IMR-90 (cell line): ENCODE measurements at regions not wholly inside any gene's neighbourhood (a gene's known extent, or its start where the extent isn't known, plus 50 kb on each side); places are given as distances from the start of the nearest gene placed in this dataset.
A peak's percentile ranks its signal among the peaks of the same experiment; 100 is the strongest.

Experiments used
- ATAC-seq: fragments of 200-7000 bp; cut with Tn5 transposase; 2 replicates; pipeline ENCODE4 v1.9.1; 2020; ENCODE audit warnings: low read depth, mild to moderate bottlenecking, moderate library complexity
- BruUV-seq: library from RNA; stranded (reverse); fragments of 400-500 nt; replicated peaks from 2 replicates; lab custom pipeline; 2021; lab: Mats Ljungman, UMichigan
- CTCF ChIA-PET: fragments of 300-600 bp; formaldehyde crosslinking; extraction: SDS; loops from one replicate; lab custom pipeline; 2021; ENCODE audit warnings: antibody characterized with exemption; lab: Yijun Ruan, JAX
- POLR2A ChIA-PET: fragments of 300-600 bp; sonication (Branson Sonifier 250); formaldehyde crosslinking; loops from one replicate; lab custom pipeline; 2022; ENCODE audit warnings: antibody characterized with exemption; ENCODE audit not compliant: unreplicated experiment; lab: Charles Lee
- DNase-seq: peaks from one replicate; pipeline ENCODE4 v3.0.0; 2013
- H2AFZ ChIP-seq: replicated peaks from 2 replicates; pipeline ENCODE3; 2013; ENCODE audit warnings: low read length, mild to moderate bottlenecking; ENCODE audit not compliant: poor library complexity
- H2AK5ac ChIP-seq: 2 replicates; pipeline ENCODE4 v1.6.1; 2013; ENCODE audit warnings: low read depth, low read length, inconsistent platforms
- H2AK9ac ChIP-seq: replicated peaks from 2 replicates; pipeline ENCODE3; 2013; ENCODE audit warnings: mild to moderate bottlenecking, low read depth, low read length, moderate library complexity; ENCODE audit not compliant: poor library complexity
- H2BK120ac ChIP-seq: 2 replicates; pipeline ENCODE4 v1.6.1; 2013; ENCODE audit warnings: low read depth, low read length, inconsistent platforms
- H2BK15ac ChIP-seq: 3 replicates; pipeline ENCODE4 v1.6.1; 2013; ENCODE audit warnings: low read depth, low read length, inconsistent platforms
- H2BK20ac ChIP-seq: 2 replicates; pipeline ENCODE4 v1.6.1; 2013; ENCODE audit warnings: low read depth, mild to moderate bottlenecking, inconsistent platforms, low read length, moderate library complexity
- H2BK5ac ChIP-seq: 2 replicates; pipeline ENCODE4 v1.6.1; 2013; ENCODE audit warnings: mild to moderate bottlenecking, low read depth, low read length, inconsistent platforms; ENCODE audit not compliant: poor library complexity, severe bottlenecking
- H3K14ac ChIP-seq: replicated peaks from 2 replicates; pipeline ENCODE4 v1.6.1; 2013; ENCODE audit warnings: low read depth, low read length, inconsistent platforms
- H3K18ac ChIP-seq: 2 replicates; pipeline ENCODE4 v1.6.1; 2013; ENCODE audit warnings: low read depth, low read length, control low read depth
- H3K23ac ChIP-seq: 2 replicates; pipeline ENCODE4 v1.6.1; 2013; ENCODE audit warnings: low read depth, low read length, inconsistent platforms
- H3K27ac ChIP-seq: 2 replicates; pipeline ENCODE4 v1.5.1; 2013; ENCODE audit warnings: mild to moderate bottlenecking, control low read depth, low read length; ENCODE audit not compliant: insufficient read depth
- H3K27me3 ChIP-seq: 2 replicates; pipeline ENCODE4 v1.6.1; 2013; ENCODE audit warnings: low read length; ENCODE audit not compliant: control insufficient read depth, insufficient read depth
- H3K36me3 ChIP-seq: 2 replicates; pipeline ENCODE4 v1.6.1; 2013; ENCODE audit warnings: low read length, mixed read lengths; ENCODE audit not compliant: control insufficient read depth, insufficient read depth
- H3K4ac ChIP-seq: 2 replicates; pipeline ENCODE4 v1.6.1; 2013; ENCODE audit warnings: low read depth, low read length, inconsistent platforms
- H3K4me1 ChIP-seq: 2 replicates; pipeline ENCODE4 v1.6.1; 2013; ENCODE audit warnings: low read length, mixed read lengths; ENCODE audit not compliant: control insufficient read depth, insufficient read depth
- H3K4me2 ChIP-seq: 2 replicates; pipeline ENCODE4 v1.6.1; 2013; ENCODE audit warnings: low read depth, mild to moderate bottlenecking, control low read depth, low read length, moderate library complexity
- H3K4me3 ChIP-seq: 2 replicates; pipeline ENCODE4 v1.5.1; 2013; ENCODE audit warnings: low read depth, mild to moderate bottlenecking, control low read depth, low read length, moderate library complexity; ENCODE audit not compliant: insufficient read depth
- H3K56ac ChIP-seq: 2 replicates; pipeline ENCODE4 v1.6.1; 2013; ENCODE audit warnings: low read length, inconsistent platforms; ENCODE audit not compliant: insufficient read depth; ENCODE audit errors: extremely low read depth
- H3K79me1 ChIP-seq, 2 experiments: 2 replicates each; pipeline ENCODE4 v1.6.1; 2013; ENCODE audit warnings: low read length in 2 of 2, inconsistent platforms in 1 of 2, low read depth in 1 of 2
- H3K9ac ChIP-seq: 2 replicates; pipeline ENCODE4 v1.6.1; 2013; ENCODE audit warnings: low read depth, low read length, control low read depth
- H3K9me1 ChIP-seq: 2 replicates; pipeline ENCODE4 v1.6.1; 2013; ENCODE audit warnings: low read length, inconsistent platforms; ENCODE audit not compliant: insufficient read depth
- H3K9me3 ChIP-seq: 2 replicates; pipeline ENCODE4 v1.6.1; 2013; ENCODE audit warnings: low read length; ENCODE audit not compliant: control insufficient read depth, insufficient read depth
- H4K20me1 ChIP-seq: 2 replicates; pipeline ENCODE4 v1.6.1; 2013; ENCODE audit warnings: low read length, inconsistent platforms; ENCODE audit not compliant: insufficient read depth
- H4K5ac ChIP-seq: 2 replicates; pipeline ENCODE4 v1.6.1; 2013; ENCODE audit warnings: mild to moderate bottlenecking, low read depth, low read length, control low read depth
- H4K8ac ChIP-seq, 2 experiments: 2 replicates each; pipeline ENCODE4 v1.6.1; 2013; ENCODE audit warnings: low read depth in 2 of 2, low read length in 2 of 2, control low read depth in 1 of 2, inconsistent platforms in 1 of 2
- H4K91ac ChIP-seq: 2 replicates; pipeline ENCODE4 v1.6.1; 2013; ENCODE audit warnings: low read depth, low read length, inconsistent platforms; ENCODE audit not compliant: insufficient read depth
- CEBPB ChIP-seq: IDR thresholded peaks from 2 replicates; pipeline ENCODE4 v1.6.1; 2012; ENCODE audit warnings: low read depth, low read length, improper control_type of control experiment
- CHD1 ChIP-seq: IDR thresholded peaks from 2 replicates; pipeline ENCODE4 v1.6.1; 2012; ENCODE audit warnings: low read depth, low read length, improper control_type of control experiment
- NFE2L2 ChIP-seq: fragments of 150-350 bp; IDR thresholded peaks from 2 replicates; pipeline ENCODE4 v1.6.1; 2016; ENCODE audit warnings: low read depth, mild to moderate bottlenecking, low read length
- WGBS, 2 experiments: methylation state at CpG; one replicate each; pipeline versions ENCODE4 v1.1.5 to v1.1.7; 2013; ENCODE audit warnings: missing lambda C conversion rate in 2 of 2; ENCODE audit not compliant: insufficient read length in 1 of 2; ENCODE audit errors: extremely low coverage in 2 of 2; 5-methylcytosine and 5-hydroxymethylcytosine counted together
- dilution Hi-C: fragments of 300-500 bp; cut with HindIII; formaldehyde crosslinking; loops from one replicate; pipeline ENCODE4 v1.14.3; 2018; ENCODE audit warnings: low sequenced_read_pairs; ENCODE audit not compliant: unreplicated experiment
- in situ Hi-C: fragments of 300-500 bp; cut with MboI; formaldehyde crosslinking; loops from 3 replicates; pipeline ENCODE4 v1.14.3; 2019; ENCODE audit warnings: low sequenced_read_pairs, inconsistent platforms, mixed read lengths
- intact Hi-C: fragments of 100-400 bp; cut with micrococcal nuclease; formaldehyde crosslinking; loops from 2 replicates; pipeline ENCODE4 v1.10.0; 2022
- TF ChIP-seq, protein P1 (sequence below): fragments of 150-350 bp; IDR thresholded peaks from 2 replicates; pipeline ENCODE4 v1.6.1; 2017; ENCODE audit warnings: mild to moderate bottlenecking, antibody characterized with exemption, low read length, low read depth

DNA sequence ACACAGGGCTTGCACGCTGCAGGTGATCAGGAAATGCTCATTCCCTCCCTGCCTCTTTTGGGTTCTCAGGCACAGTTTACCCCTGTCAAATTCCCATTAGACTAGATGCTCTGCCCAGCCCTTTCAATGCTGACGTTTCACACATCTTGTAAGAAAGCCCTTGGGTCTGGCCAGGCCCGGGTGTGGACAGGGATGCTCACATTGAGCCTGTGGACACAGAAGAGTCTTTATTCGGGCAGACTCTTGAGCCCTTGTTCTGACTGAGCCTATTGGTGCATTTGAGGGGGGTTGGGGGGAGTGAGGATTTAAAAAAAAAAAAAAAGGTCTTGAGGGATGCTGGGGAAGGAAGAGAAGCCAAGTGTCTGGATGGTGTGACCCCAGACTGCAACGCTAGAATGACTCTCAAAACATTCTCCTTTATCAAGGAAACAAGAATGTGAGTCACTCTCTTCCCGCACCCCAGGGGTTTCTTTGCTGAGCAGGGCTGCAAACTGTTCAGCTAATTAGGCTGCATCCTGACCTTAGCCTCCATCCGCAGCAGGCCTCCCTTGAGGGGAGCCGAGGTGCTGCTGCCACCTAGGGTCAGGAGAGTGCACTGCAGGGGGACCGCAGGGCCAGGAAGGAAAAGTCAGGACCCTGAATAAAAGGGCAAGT lies 53.6 kb upstream of the TMEM72 start (continued):
- TF ChIP-seq, protein P1, sequence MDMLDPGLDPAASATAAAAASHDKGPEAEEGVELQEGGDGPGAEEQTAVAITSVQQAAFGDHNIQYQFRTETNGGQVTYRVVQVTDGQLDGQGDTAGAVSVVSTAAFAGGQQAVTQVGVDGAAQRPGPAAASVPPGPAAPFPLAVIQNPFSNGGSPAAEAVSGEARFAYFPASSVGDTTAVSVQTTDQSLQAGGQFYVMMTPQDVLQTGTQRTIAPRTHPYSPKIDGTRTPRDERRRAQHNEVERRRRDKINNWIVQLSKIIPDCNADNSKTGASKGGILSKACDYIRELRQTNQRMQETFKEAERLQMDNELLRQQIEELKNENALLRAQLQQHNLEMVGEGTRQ = no peak
- no peak for TF ChIP-seq NFE2L2

DNA sequence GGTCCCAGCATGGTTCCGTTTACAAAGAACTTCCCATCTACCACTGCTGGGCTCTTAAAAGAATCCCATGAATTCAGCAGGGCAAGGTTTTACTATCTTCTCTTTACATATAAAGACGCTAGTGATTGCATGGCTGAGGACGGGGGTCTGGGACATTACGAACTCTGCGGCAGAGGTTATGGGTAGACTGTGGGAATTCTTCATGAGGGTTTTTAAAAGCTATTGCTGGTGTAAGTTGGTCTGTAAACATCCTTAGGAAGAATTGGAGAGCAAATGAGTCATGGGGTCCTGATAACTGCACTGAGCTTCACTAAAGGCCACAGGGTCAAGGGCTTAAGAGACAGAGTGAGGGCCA lies 53.1 kb upstream of the TMEM72 start:
- Histone ChIP-seq H3K9ac (no peak overlapping the region), H2BK5ac (no peak overlapping the region), H2BK20ac (peak overlapping the region; percentile 69; the same call in 1 of the 2 replicates), H3K9me1 (peaks cover 9% of the 10 kb centered on the region), H3K4me1 (peaks cover 4% of the 10 kb centered on the region; the same call in 1 of the 2 replicates), H2AK9ac (no peak overlapping the region), H3K27me3 (no peaks in the 10 kb centered on the region), H3K14ac (no peak overlapping the region), H3K4me3 (no peak overlapping the region), H3K4me2 (no peak overlapping the region), H2BK15ac (no peak overlapping the region; the same call in 2 of the 3 replicates), H4K5ac (no peak overlapping the region), H4K20me1 (no peaks in the 10 kb centered on the region), H3K18ac (no peak overlapping the region), H3K9me3 (no peaks in the 10 kb centered on the region), H3K79me1 (no peaks in the 10 kb centered on the region), H3K56ac (no peak overlapping the region), H3K23ac (no peak overlapping the region), H2BK120ac (0 out of 2 replicates have a peak overlapping the region, but pooled peaks have one; percentile 20), H4K91ac (no peak overlapping the region), H3K36me3 (no peaks in the 10 kb centered on the region), H3K4ac (peak overlapping the region; percentile 72; the same call in 1 of the 2 replicates), H4K8ac (no peak overlapping the region), H2AFZ (no peak overlapping the region), H2AK5ac (no peak overlapping the region), H3K27ac (no peak overlapping the region)
- ChIA-PET POLR2A (no interaction called here), CTCF (interaction anchor here (0.6 to 2.1 kb wide), 4 partner anchors 14 to 472 kb away, joined by 3 to 8 read pairs (median 3); no protein-coding TSS in a partner anchor)
- no CpG with 5 or more reads among the region's 5 CpGs for WGBS, 2 experiments
- BruUV-seq = no TSS peak
- DNase-seq (no peak), ATAC-seq (no peak)
- TF ChIP-seq CHD1 = no peak
- TF ChIP-seq CEBPB = no peak
- intact Hi-C loops (loop anchor here (10.0 kb wide), 2 partner anchors 123 to 293 kb away; no protein-coding TSS in a partner anchor), dilution Hi-C loops (no loop called here), in situ Hi-C loops (loop anchor here (25.0 kb wide), 1 partner anchor 796 kb away; no protein-coding TSS in a partner anchor)
